Thymus (tissue), 11 donors: ENCODE measurements at regions not wholly inside any gene's neighbourhood (a gene's known extent, or its start where the extent isn't known, plus 50 kb on each side); places are given as distances from the start of the nearest gene placed in this dataset.

Experiments
- DNase-seq, 9 donors: peaks; one replicate each; pipeline ENCODE4 v3.0.0-alpha.2; 2013; ENCODE audit warnings: low spot score in 9 of 9, low read depth in 6 of 9, missing footprints in 1 of 9
- H3K27ac ChIP-seq, 2 donors: one replicate each; pipeline ENCODE4 v1.5.1; 2013; ENCODE audit warnings: control low read depth in 1 of 2, low read depth in 1 of 2, low read length in 1 of 2, mild to moderate bottlenecking in 1 of 2, moderate library complexity in 1 of 2
- H3K27me3 ChIP-seq, 2 donors: one replicate each; pipeline ENCODE4 v1.5.1; 2013; ENCODE audit warnings: low read length in 1 of 2; ENCODE audit not compliant: control insufficient read depth in 2 of 2, insufficient read depth in 1 of 2
- H3K36me3 ChIP-seq, 2 donors: one replicate each; pipeline ENCODE4 v1.5.1; 2013; ENCODE audit warnings: low read length in 1 of 2, mild to moderate bottlenecking in 1 of 2, moderate library complexity in 1 of 2; ENCODE audit not compliant: control insufficient read depth in 2 of 2, insufficient read depth in 2 of 2
- H3K4me1 ChIP-seq, 2 donors: one replicate each; pipeline ENCODE4 v1.5.1; 2013; ENCODE audit warnings: low read length in 2 of 2; ENCODE audit not compliant: control insufficient read depth in 2 of 2, insufficient read depth in 2 of 2
- H3K4me3 ChIP-seq, 2 donors: one replicate each; pipeline ENCODE4 v1.5.1; 2013; ENCODE audit warnings: low read length in 2 of 2, control low read depth in 1 of 2, mild to moderate bottlenecking in 1 of 2
- H3K9me3 ChIP-seq, 2 donors: one replicate each; pipeline ENCODE4 v1.5.1; 2013; ENCODE audit warnings: low read length in 1 of 2, mild to moderate bottlenecking in 1 of 2; ENCODE audit not compliant: control insufficient read depth in 2 of 2, insufficient read depth in 1 of 2
- WGBS: extraction: QIAGEN DNeasy Blood & Tissue Kit; methylation state at CpG from one replicate; pipeline ENCODE4 v1.1.7; 2013; 5-methylcytosine and 5-hydroxymethylcytosine counted together
- donor health status: healthy.

GRCh38 chr20:22699396-22699795 is 115.0 kb upstream of the FOXA2 start:
- Histone ChIP-seq H3K27ac (no peak overlapping the region), H3K4me3 (no peak overlapping the region), H3K27me3 (no peaks in the 10 kb centered on the region), H3K9me3 (no peaks in the 10 kb centered on the region), H3K4me1 (no peaks in the 10 kb centered on the region), H3K36me3 (no peaks in the 10 kb centered on the region)
- no peak for DNase-seq
- 94% methylated on average over 3 of the region's 3 CpGs for WGBS

- DNase-seq, result no peak
- Histone ChIP-seq H3K4me1 (no peaks in the 10 kb centered on the region), H3K36me3 (no peaks in the 10 kb centered on the region), H3K9me3 (no peaks in the 10 kb centered on the region), H3K4me3 (no peak overlapping the region), H3K27me3 (no peaks in the 10 kb centered on the region), H3K27ac (no peak overlapping the region)
- WGBS, result 92% methylated on average over 1 of the region's 1 CpG
Measured at GRCh38 chr20:22700367-22700766, 116.0 kb upstream of the FOXA2 start.

- Histone ChIP-seq H3K36me3 (no peaks in the 10 kb centered on the region), H3K27me3 (no peaks in the 10 kb centered on the region), H3K27ac (no peak overlapping the region), H3K9me3 (no peaks in the 10 kb centered on the region), H3K4me1 (no peaks in the 10 kb centered on the region), H3K4me3 (no peak overlapping the region)
- 85% methylated on average over 1 of the region's 1 CpG for WGBS
- DNase-seq, result no peak
Measured at GRCh38 chr20:22701679-22702308, 117.4 kb upstream of the FOXA2 start.

GRCh38 chr20:22703843-22704242 is 119.5 kb upstream of the FOXA2 start:
- Histone ChIP-seq H3K4me3 (no peak overlapping the region), H3K4me1 (no peaks in the 10 kb centered on the region), H3K27ac (no peak overlapping the region), H3K27me3 (no peaks in the 10 kb centered on the region), H3K36me3 (no peaks in the 10 kb centered on the region), H3K9me3 (no peaks in the 10 kb centered on the region)
- DNase-seq, result no peak

GRCh38 chr20:22711971-22712755 is 127.8 kb upstream of the FOXA2 start:
- DNase-seq, result no peak
- no peak overlapping the region for H3K4me3 ChIP-seq
- no peaks in the 10 kb centered on the region for H3K36me3 ChIP-seq
- no peak overlapping the region for H3K27ac ChIP-seq
- H3K9me3 ChIP-seq, result no peaks in the 10 kb centered on the region
- no peaks in the 10 kb centered on the region for H3K4me1 ChIP-seq
- no peaks in the 10 kb centered on the region for H3K27me3 ChIP-seq
- WGBS, result 85% methylated on average over 2 of the region's 2 CpGs

GRCh38 chr20:22716821-22717351 is 132.5 kb upstream of the FOXA2 start:
- Histone ChIP-seq H3K4me3 (no peak overlapping the region), H3K27me3 (no peaks in the 10 kb centered on the region), H3K27ac (no peak overlapping the region), H3K4me1 (no peaks in the 10 kb centered on the region), H3K9me3 (no peaks in the 10 kb centered on the region), H3K36me3 (no peaks in the 10 kb centered on the region)
- 3% methylated on average over 5 of the region's 5 CpGs for WGBS
- DNase-seq, result no peak

- DNase-seq, result no peak
- no peak overlapping the region for H3K27ac ChIP-seq
- 83% methylated on average over 4 of the region's 4 CpGs for WGBS
- no peak overlapping the region for H3K4me3 ChIP-seq
- no peaks in the 10 kb centered on the region for H3K36me3 ChIP-seq
- no peaks in the 10 kb centered on the region for H3K4me1 ChIP-seq
- no peaks in the 10 kb centered on the region for H3K9me3 ChIP-seq
- no peaks in the 10 kb centered on the region for H3K27me3 ChIP-seq
Measured at GRCh38 chr20:22717466-22717865, 133.1 kb upstream of the FOXA2 start.

- Histone ChIP-seq H3K36me3 (no peaks in the 10 kb centered on the region), H3K4me3 (no peak overlapping the region), H3K27me3 (no peaks in the 10 kb centered on the region), H3K9me3 (no peaks in the 10 kb centered on the region), H3K4me1 (no peaks in the 10 kb centered on the region), H3K27ac (no peak overlapping the region)
- 24% methylated on average over 7 of the region's 7 CpGs for WGBS
- DNase-seq, result no peak
Measured at GRCh38 chr20:22719167-22719591, 134.8 kb upstream of the FOXA2 start.

GRCh38 chr20:22720206-22720605 is 135.8 kb upstream of the FOXA2 start:
- 94% methylated on average over 2 of the region's 2 CpGs for WGBS
- Histone ChIP-seq H3K9me3 (no peaks in the 10 kb centered on the region), H3K4me3 (no peak overlapping the region), H3K27me3 (no peaks in the 10 kb centered on the region), H3K36me3 (no peaks in the 10 kb centered on the region), H3K4me1 (no peaks in the 10 kb centered on the region), H3K27ac (no peak overlapping the region)
- no peak for DNase-seq
